DND-41 (cell line): ENCODE measurements at regions not wholly inside any gene's neighbourhood (a gene's known extent, or its start where the extent isn't known, plus 50 kb on each side); places are given as distances from the start of the nearest gene placed in this dataset.
"Not testable (repeated sequence)": the region's sequence is repeated elsewhere in the genome, so short reads cannot be mapped to it uniquely, and the experiment has no call there.

ENCODE experiments used
- ATAC-seq: fragments of 200-7000 bp; cut with Tn5 transposase; 3 replicates; pipeline ENCODE4 v1.9.1; 2021; ENCODE audit warnings: low read depth; ENCODE audit not compliant: insufficient read depth
- DNase-seq: peaks from one replicate; pipeline ENCODE4 v3.0.0-alpha.2; 2020
- H2AFZ ChIP-seq: 2 replicates; pipeline ENCODE4 v1.6.0; 2012; ENCODE audit warnings: low read depth, low read length
- H3K27ac ChIP-seq: 2 replicates; pipeline ENCODE4 v1.5.1; 2012; ENCODE audit warnings: low read length, inconsistent platforms
- H3K27me3 ChIP-seq: fragments of 200-600 bp; sonication (generic); 2 replicates; pipeline ENCODE4 v1.6.0; 2012; ENCODE audit warnings: low read length, mild to moderate bottlenecking, inconsistent platforms; ENCODE audit not compliant: insufficient read depth, poor library complexity
- H3K36me3 ChIP-seq: 2 replicates; pipeline ENCODE4 v1.5.1; 2012; ENCODE audit warnings: low read length, inconsistent platforms; ENCODE audit not compliant: insufficient read depth
- H3K4me1 ChIP-seq: 2 replicates; pipeline ENCODE4 v1.5.1; 2012; ENCODE audit warnings: mild to moderate bottlenecking, low read length; ENCODE audit not compliant: insufficient read depth
- H3K4me2 ChIP-seq: 2 replicates; pipeline ENCODE4 v1.6.0; 2012; ENCODE audit warnings: mild to moderate bottlenecking, moderate library complexity, low read length, inconsistent platforms; ENCODE audit not compliant: insufficient read depth
- H3K4me3 ChIP-seq, 2 experiments: fragments of 200-600 bp in 1 of 2; shearing (Covaris generic) in 1 of 2; 2 replicates each; pipeline ENCODE4 v1.5.1; 2012 to 2016; ENCODE audit warnings: inconsistent platforms in 2 of 2, low read length in 2 of 2, mild to moderate bottlenecking in 2 of 2, low read depth in 1 of 2, moderate library complexity in 1 of 2
- H3K79me2 ChIP-seq: 2 replicates; pipeline ENCODE4 v1.6.0; 2012; ENCODE audit warnings: low read length, inconsistent platforms; ENCODE audit not compliant: insufficient read depth
- H3K9ac ChIP-seq: 2 replicates; pipeline ENCODE4 v1.6.0; 2012; ENCODE audit warnings: low read depth, mild to moderate bottlenecking, inconsistent platforms, low read length, moderate library complexity
- H3K9me3 ChIP-seq: 2 replicates; pipeline ENCODE4 v1.5.1; 2012; ENCODE audit warnings: low read length, moderate library complexity, mild to moderate bottlenecking, inconsistent platforms; ENCODE audit not compliant: insufficient read depth, severe bottlenecking
- H4K20me1 ChIP-seq: 2 replicates; pipeline ENCODE4 v1.6.0; 2012; ENCODE audit warnings: low read length; ENCODE audit not compliant: insufficient read depth
- CTCF ChIP-seq: IDR thresholded peaks from 2 replicates; pipeline ENCODE4 v1.5.1; 2012; ENCODE audit warnings: borderline replicate concordance, low read length, moderate library complexity, mild to moderate bottlenecking; ENCODE audit not compliant: poor library complexity, severe bottlenecking; ENCODE audit errors: extremely low read depth
- EZH2 ChIP-seq: IDR thresholded peaks from 3 replicates; pipeline ENCODE4 v1.6.1; 2012; ENCODE audit warnings: borderline replicate concordance, low read depth, mild to moderate bottlenecking, moderate library complexity, low read length, inconsistent platforms; ENCODE audit not compliant: severe bottlenecking

GRCh38 chr6:164744301-164744700 lies 565.1 kb downstream of the C6orf118 start:
- Histone ChIP-seq H3K4me2 (no peak overlapping the region), H4K20me1 (no peaks in the 10 kb centered on the region), H3K9me3 (peaks cover 3% of the 10 kb centered on the region), H2AFZ (no peak overlapping the region), H3K36me3 (no peaks in the 10 kb centered on the region), H3K79me2 (no peaks in the 10 kb centered on the region), H3K4me3 (no peak overlapping the region), H3K27ac (no peak overlapping the region), H3K9ac (no peak overlapping the region), H3K27me3 (no peaks in the 10 kb centered on the region), H3K4me1 (no peaks in the 10 kb centered on the region)
- no peak for DNase-seq
- no peak for ATAC-seq
- TF ChIP-seq CTCF (no peak), EZH2 (no peak)

- no peak for TF ChIP-seq CTCF
- no peak for TF ChIP-seq EZH2
- ATAC-seq = no peak
- Histone ChIP-seq H3K4me1 (no peaks in the 10 kb centered on the region), H3K79me2 (no peaks in the 10 kb centered on the region), H3K9me3 (no peaks in the 10 kb centered on the region), H3K36me3 (no peaks in the 10 kb centered on the region), H4K20me1 (no peaks in the 10 kb centered on the region), H3K4me3 (no peak overlapping the region), H3K4me2 (no peak overlapping the region), H3K27me3 (no peaks in the 10 kb centered on the region), H2AFZ (no peak overlapping the region), H3K9ac (no peak overlapping the region), H3K27ac (no peak overlapping the region)
- DNase-seq = no peak
Observed at GRCh38 chr6:164741938-164742451, 567.4 kb downstream of the C6orf118 start.

GRCh38 chr6:164736090-164736489 lies 573.3 kb downstream of the C6orf118 start:
- H2AFZ ChIP-seq, DNase-seq, H3K27me3 ChIP-seq, H3K9me3 ChIP-seq, H3K4me1 ChIP-seq, ATAC-seq, H4K20me1 ChIP-seq, H3K9ac ChIP-seq, H3K4me2 ChIP-seq, H3K4me3 ChIP-seq, H3K27ac ChIP-seq, H3K36me3 ChIP-seq, H3K79me2 ChIP-seq: not testable (repeated sequence)

GRCh38 chr6:164731539-164731938 lies 577.9 kb downstream of the C6orf118 start:
- no peak for DNase-seq
- Histone ChIP-seq H3K36me3 (no peaks in the 10 kb centered on the region), H3K9ac (no peak overlapping the region), H3K9me3 (no peaks in the 10 kb centered on the region), H3K27ac (no peak overlapping the region), H3K4me2 (no peak overlapping the region), H3K27me3 (no peaks in the 10 kb centered on the region), H3K4me1 (no peaks in the 10 kb centered on the region), H3K4me3 (no peak overlapping the region), H2AFZ (no peak overlapping the region), H3K79me2 (no peaks in the 10 kb centered on the region), H4K20me1 (no peaks in the 10 kb centered on the region)
- no peak for TF ChIP-seq CTCF
- no peak for TF ChIP-seq EZH2
- ATAC-seq = no peak
